Astrocyte (in vitro differentiated cells and primary cell): ENCODE measurements at regions not wholly inside any gene's neighbourhood (a gene's known extent, or its start where the extent isn't known, plus 50 kb on each side); places are given as distances from the start of the nearest gene placed in this dataset.
"Not testable (repeated sequence)": the region's sequence is repeated elsewhere in the genome, so short reads cannot be mapped to it uniquely, and the experiment has no call there.

Experiments
- DNase-seq: peaks from one replicate; pipeline ENCODE4 v3.0.0-alpha.2; 2010; ENCODE audit warnings: low read depth
- FAIRE-seq: peaks from 2 replicates; lab custom pipeline; 2011; peaks lifted over from hg19 to GRCh38; lab: Jason Lieb, UNC
- H2AFZ ChIP-seq: 2 replicates; pipeline ENCODE4 v1.6.0; 2012; ENCODE audit warnings: low read depth, low read length, inconsistent platforms
- H3K27ac ChIP-seq: 2 replicates; pipeline ENCODE4 v1.5.1; 2011; ENCODE audit warnings: low read depth, low read length, inconsistent platforms
- H3K27me3 ChIP-seq: 2 replicates; pipeline ENCODE4 v1.6.0; 2011; ENCODE audit warnings: low read length, inconsistent platforms; ENCODE audit not compliant: insufficient read depth
- H3K36me3 ChIP-seq: 2 replicates; pipeline ENCODE4 v1.5.1; 2011; ENCODE audit warnings: low read length, inconsistent platforms; ENCODE audit not compliant: insufficient read depth
- H3K4me1 ChIP-seq: 2 replicates; pipeline ENCODE4 v1.5.1; 2011; ENCODE audit warnings: low read length, inconsistent platforms; ENCODE audit not compliant: insufficient read depth
- H3K4me2 ChIP-seq: 2 replicates; pipeline ENCODE4 v1.6.0; 2012; ENCODE audit warnings: low read length, inconsistent platforms
- H3K4me3 ChIP-seq: 2 replicates; pipeline ENCODE4 v1.5.1; 2011; ENCODE audit warnings: low read depth, mild to moderate bottlenecking, low read length, inconsistent platforms; ENCODE audit not compliant: insufficient read depth
- H3K79me2 ChIP-seq: 2 replicates; pipeline ENCODE4 v1.6.0; 2012; ENCODE audit warnings: mild to moderate bottlenecking, low read length, inconsistent platforms; ENCODE audit not compliant: insufficient read depth
- H3K9ac ChIP-seq: 2 replicates; pipeline ENCODE4 v1.6.0; 2012; ENCODE audit warnings: mild to moderate bottlenecking, low read length, inconsistent platforms
- H3K9me3 ChIP-seq: 2 replicates; pipeline ENCODE4 v1.5.1; 2012; ENCODE audit warnings: low read depth, mild to moderate bottlenecking, low read length, inconsistent platforms; ENCODE audit not compliant: insufficient read depth
- H4K20me1 ChIP-seq: 2 replicates; pipeline ENCODE4 v1.6.0; 2012; ENCODE audit warnings: low read length, inconsistent platforms; ENCODE audit not compliant: insufficient read depth
- H3K27ac Mint-ChIP-seq: one replicate; pipeline ENCODE4 v1.8.0; 2021; ENCODE audit warnings: mild to moderate bottlenecking, mixed read lengths; ENCODE audit not compliant: unreplicated experiment
- H3K27me3 Mint-ChIP-seq: one replicate; pipeline ENCODE4 v1.8.0; 2021; ENCODE audit warnings: low read depth, mixed read lengths; ENCODE audit not compliant: unreplicated experiment
- H3K36me3 Mint-ChIP-seq: one replicate; pipeline ENCODE4 v1.8.0; 2021; ENCODE audit warnings: low read depth, mixed read lengths; ENCODE audit not compliant: unreplicated experiment
- H3K4me1 Mint-ChIP-seq: one replicate; pipeline ENCODE4 v1.8.0; 2021; ENCODE audit warnings: low read depth, mixed read lengths; ENCODE audit not compliant: unreplicated experiment
- H3K4me3 Mint-ChIP-seq: one replicate; pipeline ENCODE4 v1.8.0; 2021; ENCODE audit warnings: mild to moderate bottlenecking, moderate library complexity, mixed read lengths; ENCODE audit not compliant: unreplicated experiment
- H3K9me3 Mint-ChIP-seq: one replicate; pipeline ENCODE4 v1.8.0; 2021; ENCODE audit warnings: mild to moderate bottlenecking, mixed read lengths; ENCODE audit not compliant: unreplicated experiment
- EZH2 ChIP-seq: IDR thresholded peaks from 2 replicates; pipeline ENCODE4 v1.6.1; 2012; ENCODE audit warnings: mild to moderate bottlenecking, low read length, inconsistent platforms; ENCODE audit not compliant: insufficient read depth
- TF ChIP-seq, protein P1 (sequence below): IDR thresholded peaks from 2 replicates; pipeline ENCODE4 v1.5.1; 2011; ENCODE audit warnings: low read depth, mild to moderate bottlenecking, inconsistent platforms, low read length, moderate library complexity; ENCODE audit not compliant: insufficient read depth

DNA sequence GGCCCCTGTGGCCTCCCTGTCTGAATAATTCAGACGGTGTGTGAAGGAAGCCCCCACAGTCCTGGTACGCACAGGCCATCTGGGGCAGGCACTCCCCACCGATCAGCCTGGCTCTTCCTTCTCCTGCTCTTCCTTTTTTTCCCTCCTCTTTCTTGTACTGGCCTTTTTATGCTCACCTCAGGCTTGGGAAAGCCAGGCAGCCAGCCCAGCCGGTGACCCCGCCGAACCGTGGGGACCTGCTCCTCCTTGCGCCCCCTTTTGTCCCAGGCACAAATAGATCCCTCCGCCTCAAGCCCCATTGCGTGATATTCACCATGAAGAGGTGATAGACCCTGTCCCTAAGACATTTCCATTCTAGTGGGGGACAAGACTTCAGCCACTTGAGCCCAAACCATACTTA is 80.2 kb upstream of the BRD7 start:
- no peak overlapping the region for H3K9ac ChIP-seq
- no peaks in the 10 kb centered on the region for H3K36me3 Mint-ChIP-seq
- no peak overlapping the region for H3K4me2 ChIP-seq
- TF ChIP-seq, protein P1, sequence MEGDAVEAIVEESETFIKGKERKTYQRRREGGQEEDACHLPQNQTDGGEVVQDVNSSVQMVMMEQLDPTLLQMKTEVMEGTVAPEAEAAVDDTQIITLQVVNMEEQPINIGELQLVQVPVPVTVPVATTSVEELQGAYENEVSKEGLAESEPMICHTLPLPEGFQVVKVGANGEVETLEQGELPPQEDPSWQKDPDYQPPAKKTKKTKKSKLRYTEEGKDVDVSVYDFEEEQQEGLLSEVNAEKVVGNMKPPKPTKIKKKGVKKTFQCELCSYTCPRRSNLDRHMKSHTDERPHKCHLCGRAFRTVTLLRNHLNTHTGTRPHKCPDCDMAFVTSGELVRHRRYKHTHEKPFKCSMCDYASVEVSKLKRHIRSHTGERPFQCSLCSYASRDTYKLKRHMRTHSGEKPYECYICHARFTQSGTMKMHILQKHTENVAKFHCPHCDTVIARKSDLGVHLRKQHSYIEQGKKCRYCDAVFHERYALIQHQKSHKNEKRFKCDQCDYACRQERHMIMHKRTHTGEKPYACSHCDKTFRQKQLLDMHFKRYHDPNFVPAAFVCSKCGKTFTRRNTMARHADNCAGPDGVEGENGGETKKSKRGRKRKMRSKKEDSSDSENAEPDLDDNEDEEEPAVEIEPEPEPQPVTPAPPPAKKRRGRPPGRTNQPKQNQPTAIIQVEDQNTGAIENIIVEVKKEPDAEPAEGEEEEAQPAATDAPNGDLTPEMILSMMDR, result no peak
- no peak for TF ChIP-seq EZH2
- no peaks in the 10 kb centered on the region for H3K9me3 ChIP-seq
- H3K4me3 ChIP-seq, result no peak overlapping the region
- peak overlapping the region; percentile 19 for H3K27ac Mint-ChIP-seq
- peaks cover 67% of the 10 kb centered on the region for H3K27me3 Mint-ChIP-seq
- no peaks in the 10 kb centered on the region for H3K4me1 ChIP-seq
- H3K27ac ChIP-seq, result no peak overlapping the region
- no peaks in the 10 kb centered on the region for H4K20me1 ChIP-seq
- no peaks in the 10 kb centered on the region for H3K36me3 ChIP-seq
- H2AFZ ChIP-seq, result no peak overlapping the region
- no peak for FAIRE-seq
- H3K9me3 Mint-ChIP-seq, result peaks cover 3% of the 10 kb centered on the region
- no peaks in the 10 kb centered on the region for H3K4me1 Mint-ChIP-seq
- peaks cover 24% of the 10 kb centered on the region for H3K27me3 ChIP-seq
- no peak for DNase-seq
- H3K4me3 Mint-ChIP-seq, result no peak overlapping the region
- H3K79me2 ChIP-seq, result no peaks in the 10 kb centered on the region

DNA sequence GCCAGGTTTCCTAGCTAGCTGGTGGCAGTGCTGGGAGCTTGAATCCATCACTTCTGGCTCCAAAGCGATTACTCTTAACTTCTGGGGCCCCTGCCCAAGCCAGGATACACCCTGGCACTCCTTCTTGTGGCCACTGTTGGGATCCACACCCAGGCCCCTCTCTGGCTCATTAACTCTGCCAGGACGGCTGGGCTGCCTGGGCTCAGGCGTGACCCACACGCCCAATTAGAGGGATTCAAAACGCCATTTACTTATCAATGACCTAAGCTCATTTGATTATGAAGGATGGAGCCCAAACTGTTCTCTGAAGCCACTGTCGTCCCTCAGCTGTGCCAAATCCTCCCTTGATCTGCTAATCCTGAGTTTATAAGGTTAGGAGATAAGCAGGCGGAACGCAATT is 79.7 kb upstream of the BRD7 start:
- no peaks in the 10 kb centered on the region for H3K9me3 ChIP-seq
- H3K27ac ChIP-seq, result no peak overlapping the region
- TF ChIP-seq EZH2, result no peak
- TF ChIP-seq, protein P1, result no peak
- H3K4me2 ChIP-seq, result no peak overlapping the region
- peaks cover 24% of the 10 kb centered on the region for H3K27me3 ChIP-seq
- DNase-seq (no peak), FAIRE-seq (no peak)
- Mint-ChIP-seq H3K9me3 (peaks cover 4% of the 10 kb centered on the region), H3K4me3 (no peak overlapping the region), H3K27me3 (peaks cover 67% of the 10 kb centered on the region), H3K27ac (no peak overlapping the region), H3K4me1 (no peaks in the 10 kb centered on the region), H3K36me3 (no peaks in the 10 kb centered on the region)
- no peak overlapping the region for H2AFZ ChIP-seq
- H3K79me2 ChIP-seq, result no peaks in the 10 kb centered on the region
- no peaks in the 10 kb centered on the region for H3K4me1 ChIP-seq
- H4K20me1 ChIP-seq, result no peaks in the 10 kb centered on the region
- H3K9ac ChIP-seq, result no peak overlapping the region
- H3K36me3 ChIP-seq, result no peaks in the 10 kb centered on the region
- H3K4me3 ChIP-seq, result no peak overlapping the region

GRCh38 chr16:50447386-50447785 is 78.6 kb upstream of the BRD7 start:
- H3K36me3 ChIP-seq, H2AFZ ChIP-seq, H3K27ac Mint-ChIP-seq, H3K9me3 Mint-ChIP-seq, H3K4me1 ChIP-seq, FAIRE-seq, H3K27ac ChIP-seq, H3K4me2 ChIP-seq, H3K9ac ChIP-seq, H3K9me3 ChIP-seq, DNase-seq, H3K79me2 ChIP-seq, H3K36me3 Mint-ChIP-seq, H3K4me3 ChIP-seq, H3K4me1 Mint-ChIP-seq, H4K20me1 ChIP-seq, H3K4me3 Mint-ChIP-seq: not testable (repeated sequence)
- peaks cover 60% of the 10 kb centered on the region for H3K27me3 Mint-ChIP-seq
- peaks cover 24% of the 10 kb centered on the region for H3K27me3 ChIP-seq
